Endothelial cell of umbilical vein (primary cell): ENCODE measurements at regions not wholly inside any gene's neighbourhood (a gene's known extent, or its start where the extent isn't known, plus 50 kb on each side); places are given as distances from the start of the nearest gene placed in this dataset.

Experiments
- BruUV-seq: library from RNA; stranded (reverse); fragments of 400-500 nt; replicated peaks from 2 replicates; lab custom pipeline; 2021; lab: Mats Ljungman, UMichigan
- CTCF ChIA-PET: fragments of 300-600, 350-600 bp; sonication (Branson Sonifier 250); formaldehyde crosslinking; loops from one replicate; lab custom pipeline; 2021; ENCODE audit warnings: antibody characterized with exemption, inconsistent platforms; lab: Charles Lee
- POLR2A ChIA-PET: fragments of 300-600, 350-600 bp; sonication (Branson Sonifier 250); formaldehyde crosslinking; loops from one replicate; lab custom pipeline; 2021; ENCODE audit warnings: antibody characterized with exemption, inconsistent platforms; lab: Charles Lee
- DNase-seq: peaks from one replicate; pipeline ENCODE4 v3.0.0-alpha.2; 2011; ENCODE audit warnings: low read depth, low spot score
- FAIRE-seq: peaks from 2 replicates; lab custom pipeline; 2011; peaks lifted over from hg19 to GRCh38; lab: Jason Lieb, UNC
- H2AFZ ChIP-seq: 2 replicates; pipeline ENCODE4 v1.6.0; 2012; ENCODE audit warnings: low read depth, low read length, control low read depth, inconsistent platforms
- H3K27ac ChIP-seq: 2 replicates; pipeline ENCODE4 v1.5.1; 2011; ENCODE audit warnings: low read depth, mild to moderate bottlenecking, control low read depth, low read length, moderate library complexity; ENCODE audit not compliant: insufficient read depth
- H3K27me3 ChIP-seq, 2 experiments: 2 replicates each; pipeline versions ENCODE4 v1.6.0 to v1.6.1; 2011; ENCODE audit warnings: low read length in 2 of 2, mixed read lengths in 1 of 2; ENCODE audit not compliant: control insufficient read depth in 2 of 2, insufficient read depth in 2 of 2
- H3K36me3 ChIP-seq, 2 experiments: 2 replicates in 1 of 2; 3 replicates in 1 of 2; pipeline ENCODE4 v1.5.1; 2011; ENCODE audit warnings: low read length in 2 of 2, mild to moderate bottlenecking in 1 of 2, moderate library complexity in 1 of 2; ENCODE audit not compliant: control insufficient read depth in 2 of 2, insufficient read depth in 2 of 2; ENCODE audit errors: extremely low read depth in 1 of 2
- H3K4me1 ChIP-seq: 3 replicates; pipeline ENCODE4 v1.5.1; 2011; ENCODE audit warnings: mild to moderate bottlenecking, low read length; ENCODE audit not compliant: control insufficient read depth, insufficient read depth; ENCODE audit errors: extremely low read depth
- H3K4me2 ChIP-seq: 2 replicates; pipeline ENCODE4 v1.6.1; 2011; ENCODE audit warnings: low read length, control low read depth, mixed read lengths; ENCODE audit not compliant: insufficient read depth
- H3K4me3 ChIP-seq, 3 experiments: fragments of 200-600 bp in 1 of 3; sonication (generic), shearing (Covaris generic) in 1 of 3; replicated peaks in 1 of 3; 2 replicates each; pipeline ENCODE4 v1.5.1; 2011 to 2016; ENCODE audit warnings: control low read depth in 3 of 3, low read length in 3 of 3, mild to moderate bottlenecking in 2 of 3, inconsistent platforms in 1 of 3, low read depth in 1 of 3, moderate library complexity in 1 of 3; ENCODE audit not compliant: insufficient read depth in 1 of 3
- H3K79me2 ChIP-seq: 2 replicates; pipeline ENCODE4 v1.6.0; 2012; ENCODE audit warnings: low read length, inconsistent platforms; ENCODE audit not compliant: control insufficient read depth, insufficient read depth
- H3K9ac ChIP-seq: replicated peaks from 2 replicates; pipeline ENCODE3; 2011; ENCODE audit warnings: low read length, control low read depth; ENCODE audit not compliant: insufficient read depth; ENCODE audit errors: extremely low read depth
- H3K9me1 ChIP-seq: replicated peaks from 3 replicates; pipeline ENCODE4 v1.6.0; 2011; ENCODE audit warnings: mild to moderate bottlenecking, low read length; ENCODE audit not compliant: control insufficient read depth, insufficient read depth; ENCODE audit errors: extremely low read depth
- H3K9me3 ChIP-seq: replicated peaks from 2 replicates; pipeline ENCODE4 v1.5.1; 2012; ENCODE audit warnings: low read length, inconsistent platforms; ENCODE audit not compliant: control insufficient read depth, insufficient read depth
- H4K20me1 ChIP-seq: replicated peaks from 2 replicates; pipeline ENCODE3; 2011; ENCODE audit warnings: mild to moderate bottlenecking, low read length; ENCODE audit not compliant: control insufficient read depth, insufficient read depth; ENCODE audit errors: extremely low read depth
- FOS ChIP-seq: IDR thresholded peaks from 2 replicates; pipeline ENCODE4 v1.6.1; 2011; ENCODE audit warnings: mild to moderate bottlenecking, low read length, moderate library complexity, borderline replicate concordance; ENCODE audit not compliant: insufficient read depth
- dilution Hi-C: fragments of 300-500 bp; cut with MboI; formaldehyde crosslinking; loops from one replicate; pipeline ENCODE4 v1.15.0; 2019; ENCODE audit warnings: low sequenced_read_pairs; ENCODE audit not compliant: extremely low pct_ligation_motif_present
- intact Hi-C: fragments of 100-400 bp; cut with micrococcal nuclease; formaldehyde crosslinking; loops from one replicate; pipeline ENCODE4 v1.10.0; 2022
- TF ChIP-seq, protein P1 (sequence below), 2 donors: IDR thresholded peaks; 1 replicate in 1 of 2; 2 replicates in 1 of 2; pipeline ENCODE4 v1.5.1; 2011; ENCODE audit warnings: low read length in 2 of 2, mild to moderate bottlenecking in 2 of 2, moderate library complexity in 2 of 2, control low read depth in 1 of 2, inconsistent platforms in 1 of 2, low read depth in 1 of 2; ENCODE audit not compliant: insufficient read depth in 1 of 2; ENCODE audit errors: extremely low read depth in 1 of 2

DNA sequence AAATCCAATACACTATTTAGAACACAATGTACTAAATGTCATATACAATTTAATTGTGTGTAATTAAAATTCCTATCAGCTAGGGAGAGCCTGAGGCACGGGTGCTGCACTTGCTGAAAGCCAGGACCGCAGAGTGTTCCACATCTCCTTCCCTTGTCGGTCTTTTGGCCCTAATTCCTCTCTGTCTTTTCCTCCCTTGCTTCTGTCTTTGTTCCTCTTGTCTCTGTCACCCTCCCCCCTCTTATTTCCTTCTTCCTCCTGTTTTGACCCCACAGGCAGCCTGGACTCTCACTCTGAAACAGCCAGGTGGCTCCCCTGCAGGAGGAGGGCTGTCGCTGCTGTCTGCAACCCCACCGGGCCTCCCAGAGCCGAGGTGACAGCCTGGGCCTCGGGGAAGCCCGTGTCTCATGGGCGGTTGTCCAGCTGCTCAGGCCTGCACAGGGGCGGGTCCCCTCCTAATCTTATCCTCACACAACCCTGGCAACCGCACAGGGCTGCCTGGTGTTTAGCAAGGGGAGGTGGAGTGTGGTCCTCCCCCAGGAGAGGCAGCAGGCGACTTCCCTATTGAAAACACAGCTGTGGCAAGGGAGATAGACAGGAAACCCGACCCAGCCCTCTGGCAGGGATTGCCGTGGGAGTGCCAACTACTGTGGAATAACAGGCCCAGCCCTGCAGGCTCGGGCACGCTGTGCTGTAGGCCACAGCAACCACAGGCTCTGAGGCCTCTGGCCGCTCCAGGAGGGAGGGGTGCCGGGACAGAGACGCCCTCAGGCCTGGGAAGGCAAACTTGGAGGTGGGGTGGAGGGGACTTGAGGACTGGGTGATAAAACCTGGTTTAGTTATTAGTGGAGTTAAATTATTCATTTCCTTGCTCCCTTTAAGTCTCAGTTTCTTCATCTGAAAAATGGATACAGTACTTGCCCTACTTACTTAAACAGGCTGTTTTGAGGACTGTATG, 68.8 kb upstream of the WDR26 start:
- no TSS peak for BruUV-seq
- CTCF ChIA-PET, result interaction anchor here (0.7 to 3.4 kb wide), 6 partner anchors 11 to 419 kb away, joined by 3 to 21 read pairs (median 4); no protein-coding TSS in a partner anchor
- Histone ChIP-seq H3K79me2 (no peaks in the 10 kb centered on the region), H3K4me2 (peak overlapping the region; percentile 22), H2AFZ (peak overlapping the region; percentile 80), H3K27me3 (no peaks in the 10 kb centered on the region), H3K4me3 (no peak overlapping the region), H3K4me1 (peaks cover 28% of the 10 kb centered on the region), H3K9me3 (no peaks in the 10 kb centered on the region), H3K9me1 (no peaks in the 10 kb centered on the region), H3K9ac (peak overlapping the region; percentile 28), H3K36me3 (no peaks in the 10 kb centered on the region), H3K27ac (peak overlapping the region; percentile 23), H4K20me1 (no peaks in the 10 kb centered on the region)
- dilution Hi-C loops, result loop anchor here (25.0 kb wide), 1 partner anchor 109 kb away; the partner anchor contains the start of gene CNIH3
- POLR2A ChIA-PET, result interaction anchor here (0.7 kb wide), 1 partner anchor 70 kb away, joined by 3 read pairs; no protein-coding TSS in a partner anchor
- TF ChIP-seq, protein P1, sequence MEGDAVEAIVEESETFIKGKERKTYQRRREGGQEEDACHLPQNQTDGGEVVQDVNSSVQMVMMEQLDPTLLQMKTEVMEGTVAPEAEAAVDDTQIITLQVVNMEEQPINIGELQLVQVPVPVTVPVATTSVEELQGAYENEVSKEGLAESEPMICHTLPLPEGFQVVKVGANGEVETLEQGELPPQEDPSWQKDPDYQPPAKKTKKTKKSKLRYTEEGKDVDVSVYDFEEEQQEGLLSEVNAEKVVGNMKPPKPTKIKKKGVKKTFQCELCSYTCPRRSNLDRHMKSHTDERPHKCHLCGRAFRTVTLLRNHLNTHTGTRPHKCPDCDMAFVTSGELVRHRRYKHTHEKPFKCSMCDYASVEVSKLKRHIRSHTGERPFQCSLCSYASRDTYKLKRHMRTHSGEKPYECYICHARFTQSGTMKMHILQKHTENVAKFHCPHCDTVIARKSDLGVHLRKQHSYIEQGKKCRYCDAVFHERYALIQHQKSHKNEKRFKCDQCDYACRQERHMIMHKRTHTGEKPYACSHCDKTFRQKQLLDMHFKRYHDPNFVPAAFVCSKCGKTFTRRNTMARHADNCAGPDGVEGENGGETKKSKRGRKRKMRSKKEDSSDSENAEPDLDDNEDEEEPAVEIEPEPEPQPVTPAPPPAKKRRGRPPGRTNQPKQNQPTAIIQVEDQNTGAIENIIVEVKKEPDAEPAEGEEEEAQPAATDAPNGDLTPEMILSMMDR (IDR thresholded peaks at IDR 0.05; ENCODE audit: extremely low read depth in 1 of 2, insufficient read depth in 1 of 2, low read depth in 1 of 2, low read length in 2 of 2), result peak in 1 of 2 donors; percentile 27
- no peak for TF ChIP-seq FOS
- DNase-seq, result peak; percentile 93
- intact Hi-C loops, result loop anchor here (1.0 to 5.0 kb wide), 4 partner anchors 40 to 424 kb away; partner anchors contain the start of gene DNAH14
- peak; percentile 84 for FAIRE-seq
